ENCODE measurements at regions not wholly inside any gene's neighbourhood (a gene's known extent, or its start where the extent isn't known, plus 50 kb on each side); places are given as distances from the start of the nearest gene placed in this dataset.

GRCh38 chr9:17004500-17004899, 130.3 kb upstream of the CNTLN start:
- Mint-ChIP-seq H3K27ac (ENCODE audit: unreplicated experiment) (no peak overlapping the region), H3K27me3 (ENCODE audit: unreplicated experiment) (no peaks in the 10 kb centered on the region), H3K9me3 (ENCODE audit: unreplicated experiment) (no peaks in the 10 kb centered on the region), H3K4me1 (ENCODE audit: low read depth, unreplicated experiment) (no peaks in the 10 kb centered on the region), H3K36me3 (ENCODE audit: unreplicated experiment) (no peaks in the 10 kb centered on the region), H3K4me3 (ENCODE audit: unreplicated experiment) (no peak overlapping the region)
- no peak for DNase-seq
- no peak for TF ChIP-seq CTCF (IDR thresholded peaks at IDR 0.05; ENCODE audit: partially characterized antibody, unreplicated experiment)

DNA sequence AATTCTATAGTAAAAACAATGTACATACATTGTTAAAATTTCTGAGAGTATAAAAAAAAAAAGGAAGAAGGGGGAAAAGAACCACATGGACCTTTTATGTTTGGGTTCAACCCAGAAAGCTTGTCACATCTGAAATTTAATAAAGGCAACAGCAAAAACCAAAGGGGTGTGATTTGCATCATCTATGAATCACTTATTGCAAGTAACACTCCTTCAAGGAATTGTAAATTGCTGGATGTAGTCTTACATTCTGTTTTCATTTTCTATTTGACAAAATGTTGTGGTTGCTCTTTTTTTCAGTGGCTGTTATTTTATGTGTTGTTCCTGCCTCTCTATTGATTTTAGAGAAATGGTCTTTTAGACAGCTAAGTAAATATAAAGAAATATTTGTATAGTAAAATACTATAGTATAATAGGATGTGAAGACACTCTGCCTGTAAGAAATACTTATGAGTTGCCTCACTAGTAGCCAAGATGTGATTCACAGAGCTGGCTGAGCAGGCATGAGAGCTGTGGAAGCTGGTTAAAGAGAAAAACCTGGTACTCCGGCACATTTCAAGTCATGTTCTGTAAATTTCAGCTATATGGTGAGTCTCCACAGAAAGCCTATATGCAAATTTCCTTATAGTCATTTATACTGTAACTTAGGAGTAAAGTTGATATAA, 131.1 kb upstream of the CNTLN start:
- no peak for TF ChIP-seq CTCF (IDR thresholded peaks at IDR 0.05; ENCODE audit: partially characterized antibody, unreplicated experiment)
- H3K36me3 Mint-ChIP-seq (ENCODE audit: unreplicated experiment) = no peaks in the 10 kb centered on the region
- H3K27me3 Mint-ChIP-seq (ENCODE audit: unreplicated experiment) = no peaks in the 10 kb centered on the region
- H3K9me3 Mint-ChIP-seq (ENCODE audit: unreplicated experiment) = no peaks in the 10 kb centered on the region
- no peak overlapping the region for H3K4me3 Mint-ChIP-seq (ENCODE audit: unreplicated experiment)
- DNase-seq = no peak
- H3K4me1 Mint-ChIP-seq (ENCODE audit: low read depth, unreplicated experiment) = no peaks in the 10 kb centered on the region
- no peak overlapping the region for H3K27ac Mint-ChIP-seq (ENCODE audit: unreplicated experiment)

- Mint-ChIP-seq H3K9me3 (ENCODE audit: unreplicated experiment) (no peaks in the 10 kb centered on the region), H3K27ac (ENCODE audit: unreplicated experiment) (no peak overlapping the region), H3K27me3 (ENCODE audit: unreplicated experiment) (no peaks in the 10 kb centered on the region), H3K4me1 (ENCODE audit: low read depth, unreplicated experiment) (no peaks in the 10 kb centered on the region), H3K36me3 (ENCODE audit: unreplicated experiment) (peaks cover 7% of the 10 kb centered on the region), H3K4me3 (ENCODE audit: unreplicated experiment) (no peak overlapping the region)
- no peak for DNase-seq
- no peak for TF ChIP-seq CTCF (IDR thresholded peaks at IDR 0.05; ENCODE audit: partially characterized antibody, unreplicated experiment)
Measured at GRCh38 chr9:16996901-16997491, 126.5 kb upstream of the BNC2 start.

- H3K4me1 Mint-ChIP-seq (ENCODE audit: low read depth, unreplicated experiment) = no peaks in the 10 kb centered on the region
- DNase-seq = no peak
- H3K27me3 Mint-ChIP-seq (ENCODE audit: unreplicated experiment) = no peaks in the 10 kb centered on the region
- no peak overlapping the region for H3K27ac Mint-ChIP-seq (ENCODE audit: unreplicated experiment)
- peaks cover 16% of the 10 kb centered on the region for H3K36me3 Mint-ChIP-seq (ENCODE audit: unreplicated experiment)
- TF ChIP-seq CTCF (IDR thresholded peaks at IDR 0.05; ENCODE audit: partially characterized antibody, unreplicated experiment) = no peak
- no peak overlapping the region for H3K4me3 Mint-ChIP-seq (ENCODE audit: unreplicated experiment)
- H3K9me3 Mint-ChIP-seq (ENCODE audit: unreplicated experiment) = no peaks in the 10 kb centered on the region
Measured at GRCh38 chr9:16992138-16992537, 121.7 kb upstream of the BNC2 start.

GRCh38 chr9:16987026-16987425, 116.6 kb upstream of the BNC2 start:
- H3K36me3 Mint-ChIP-seq (ENCODE audit: unreplicated experiment) = peaks cover 8% of the 10 kb centered on the region
- H3K9me3 Mint-ChIP-seq (ENCODE audit: unreplicated experiment) = no peaks in the 10 kb centered on the region
- no peaks in the 10 kb centered on the region for H3K4me1 Mint-ChIP-seq (ENCODE audit: low read depth, unreplicated experiment)
- H3K27me3 Mint-ChIP-seq (ENCODE audit: unreplicated experiment) = peaks cover 3% of the 10 kb centered on the region
- DNase-seq = no peak
- no peak overlapping the region for H3K4me3 Mint-ChIP-seq (ENCODE audit: unreplicated experiment)
- TF ChIP-seq CTCF (IDR thresholded peaks at IDR 0.05; ENCODE audit: partially characterized antibody, unreplicated experiment) = no peak
- no peak overlapping the region for H3K27ac Mint-ChIP-seq (ENCODE audit: unreplicated experiment)

All from glutamatergic neuron (in vitro differentiated cells).